WTC11 (cell line): ENCODE measurements at regions not wholly inside any gene's neighbourhood (a gene's known extent, or its start where the extent isn't known, plus 50 kb on each side); places are given as distances from the start of the nearest gene placed in this dataset.

Experiments
- ATAC-seq: fragments of 200-7000 bp; cut with Tn5 transposase; 2 replicates; pipeline ENCODE4 v1.10.0; 2021; ENCODE audit warnings: mild to moderate bottlenecking, moderate library complexity
- CTCF ChIA-PET: fragments of 300-600 bp; sonication (Branson Sonifier 250); formaldehyde crosslinking; loops from one replicate; lab custom pipeline; 2021; ENCODE audit warnings: antibody characterized with exemption; lab: Charles Lee
- POLR2A ChIA-PET: fragments of 350-600 bp; sonication (Branson Sonifier 250); formaldehyde crosslinking; loops from one replicate; lab custom pipeline; 2021; ENCODE audit warnings: antibody characterized with exemption; lab: Charles Lee
- DNase-seq: peaks from one replicate; pipeline ENCODE4 v3.0.0; 2021; ENCODE audit warnings: low spot score
- H3K27ac Mint-ChIP-seq: 2 replicates; pipeline ENCODE4 v1.8.0; 2021; ENCODE audit warnings: mixed read lengths
- H3K27me3 Mint-ChIP-seq: 2 replicates; pipeline ENCODE4 v1.8.0; 2021; ENCODE audit warnings: low read depth, mild to moderate bottlenecking, moderate library complexity, mixed read lengths
- H3K36me3 Mint-ChIP-seq: 2 replicates; pipeline ENCODE4 v1.8.0; 2021; ENCODE audit warnings: mixed read lengths
- H3K4me1 Mint-ChIP-seq: 2 replicates; pipeline ENCODE4 v1.8.0; 2022; ENCODE audit warnings: mixed read lengths
- H3K4me3 Mint-ChIP-seq: 2 replicates; pipeline ENCODE4 v1.8.0; 2021; ENCODE audit warnings: mild to moderate bottlenecking, moderate library complexity, mixed read lengths
- H3K9me3 Mint-ChIP-seq: 2 replicates; pipeline ENCODE4 v1.8.0; 2021; ENCODE audit warnings: mixed read lengths
- ATF3 ChIP-seq: sonication (generic); formaldehyde crosslinking; conservative IDR thresholded peaks from 2 replicates; pipeline ENCODE4 v1.8.1; 2022; ENCODE audit warnings: mild to moderate bottlenecking, missing genetic modification reagents
- CREB1 ChIP-seq: sonication (generic); formaldehyde crosslinking; IDR thresholded peaks from 2 replicates; pipeline ENCODE4 v1.8.0; 2023; ENCODE audit warnings: mild to moderate bottlenecking, missing genetic modification reagents
- CTCF ChIP-seq: fragments of 200-600 bp; IDR thresholded peaks from 2 replicates; pipeline ENCODE4 v1.8.0; 2022; ENCODE audit warnings: antibody characterized with exemption
- E2F5 ChIP-seq: sonication (generic); formaldehyde crosslinking; IDR thresholded peaks from 2 replicates; pipeline ENCODE4 v1.8.1; 2022; ENCODE audit warnings: mild to moderate bottlenecking, moderate library complexity, missing genetic modification reagents
- ELF4 ChIP-seq: sonication (generic); formaldehyde crosslinking; IDR thresholded peaks from 2 replicates; pipeline ENCODE4 v1.8.1; 2022; ENCODE audit warnings: low read depth, mild to moderate bottlenecking, moderate library complexity, missing genetic modification reagents
- FOXJ3 ChIP-seq: sonication (generic); formaldehyde crosslinking; IDR thresholded peaks from 2 replicates; pipeline ENCODE4 v1.9.0; 2021; ENCODE audit warnings: missing genetic modification reagents, mild to moderate bottlenecking, borderline replicate concordance
- GABPB1 ChIP-seq: sonication (generic); formaldehyde crosslinking; IDR thresholded peaks from 2 replicates; pipeline ENCODE4 v1.8.1; 2023; ENCODE audit warnings: mild to moderate bottlenecking, missing genetic modification reagents
- HMGXB4 ChIP-seq: sonication (generic); formaldehyde crosslinking; IDR thresholded peaks from 2 replicates; pipeline ENCODE4 v1.8.1; 2023; ENCODE audit warnings: mild to moderate bottlenecking, moderate library complexity, missing genetic modification reagents
- JUN ChIP-seq: sonication (generic); formaldehyde crosslinking; IDR thresholded peaks from 2 replicates; pipeline ENCODE4 v1.8.0; 2023; ENCODE audit warnings: mild to moderate bottlenecking, missing genetic modification reagents
- MLX ChIP-seq: sonication (generic); formaldehyde crosslinking; IDR thresholded peaks from 2 replicates; pipeline ENCODE4 v1.8.1; 2023; ENCODE audit warnings: mild to moderate bottlenecking, missing genetic modification reagents, moderate library complexity
- NFATC4 ChIP-seq: fragments of 250-450 bp; sonication (Bioruptor Pico); IDR thresholded peaks from 2 replicates; pipeline ENCODE4 v1.9.0; 2021; ENCODE audit warnings: mild to moderate bottlenecking
- NR1H2 ChIP-seq: sonication (generic); formaldehyde crosslinking; IDR thresholded peaks from 2 replicates; pipeline ENCODE4 v1.9.0; 2021; ENCODE audit warnings: mild to moderate bottlenecking, moderate library complexity, missing genetic modification reagents
- PREB ChIP-seq: sonication (generic); formaldehyde crosslinking; IDR thresholded peaks from 2 replicates; pipeline ENCODE4 v1.8.1; 2022; ENCODE audit warnings: mild to moderate bottlenecking, missing genetic modification reagents, moderate library complexity, borderline replicate concordance
- SOX15 ChIP-seq: fragments of 250-450 bp; sonication (Bioruptor Pico); IDR thresholded peaks from 2 replicates; pipeline ENCODE4 v1.9.0; 2021; ENCODE audit warnings: mild to moderate bottlenecking
- TCF7 ChIP-seq: sonication (generic); formaldehyde crosslinking; IDR thresholded peaks from 2 replicates; pipeline ENCODE4 v1.8.0; 2022; ENCODE audit warnings: mild to moderate bottlenecking, low read depth, missing genetic modification reagents, moderate library complexity
- TEAD1 ChIP-seq: sonication (generic); formaldehyde crosslinking; IDR thresholded peaks from 2 replicates; pipeline ENCODE4 v1.8.0; 2022; ENCODE audit warnings: mild to moderate bottlenecking, missing genetic modification reagents
- ZMAT4 ChIP-seq: fragments of 250-450 bp; sonication (Bioruptor Pico); IDR thresholded peaks from 2 replicates; pipeline ENCODE4 v1.9.0; 2021; ENCODE audit warnings: mild to moderate bottlenecking
- ZNF263 ChIP-seq: sonication (generic); formaldehyde crosslinking; IDR thresholded peaks from 2 replicates; pipeline ENCODE4 v1.8.1; 2022; ENCODE audit warnings: low read depth, mild to moderate bottlenecking, moderate library complexity, missing genetic modification reagents
- ZNF281 ChIP-seq: sonication (generic); formaldehyde crosslinking; IDR thresholded peaks from 2 replicates; pipeline ENCODE4 v1.8.0; 2023; ENCODE audit warnings: mild to moderate bottlenecking, missing genetic modification reagents
- ZNF317 ChIP-seq: sonication (generic); formaldehyde crosslinking; IDR thresholded peaks from 2 replicates; pipeline ENCODE4 v1.8.1; 2023; ENCODE audit warnings: low read depth, mild to moderate bottlenecking, moderate library complexity, missing genetic modification reagents, borderline replicate concordance
- ZNF416 ChIP-seq: fragments of 250-450 bp; sonication (Bioruptor Pico); IDR thresholded peaks from 2 replicates; pipeline ENCODE4 v1.9.0; 2021; ENCODE audit warnings: mild to moderate bottlenecking, inconsistent platforms

GRCh38 chr6:45781890-45782289, 233.8 kb downstream of the CLIC5 start:
- H3K9me3 Mint-ChIP-seq: no peaks in the 10 kb centered on the region
- DNase-seq (no peak), ATAC-seq (no peak)
- H3K27ac Mint-ChIP-seq: no peak overlapping the region
- ChIA-PET POLR2A (no interaction called here), CTCF (no interaction called here)
- H3K36me3 Mint-ChIP-seq: no peaks in the 10 kb centered on the region
- no peak overlapping the region for H3K4me3 Mint-ChIP-seq
- H3K27me3 Mint-ChIP-seq: no peaks in the 10 kb centered on the region
- TF ChIP-seq GABPB1 (CRISPR knock-in tag): no peak
- TF ChIP-seq TCF7: no peak
- TF ChIP-seq HMGXB4 (CRISPR knock-in tag): no peak
- no peak for TF ChIP-seq MLX
- no peak for TF ChIP-seq JUN (CRISPR knock-in tag)
- TF ChIP-seq NFATC4: no peak
- no peak for TF ChIP-seq TEAD1 (CRISPR knock-in tag)
- no peak for TF ChIP-seq ZNF263 (CRISPR knock-in tag)
- TF ChIP-seq, all 79 proteins: peak for 0
- peaks cover 4% of the 10 kb centered on the region; the same call in 1 of the 2 replicates for H3K4me1 Mint-ChIP-seq

GRCh38 chr6:45780523-45780922, 235.1 kb downstream of the CLIC5 start:
- Mint-ChIP-seq H3K27ac (no peak overlapping the region), H3K4me3 (no peak overlapping the region), H3K4me1 (peaks cover 4% of the 10 kb centered on the region; the same call in 1 of the 2 replicates), H3K36me3 (no peaks in the 10 kb centered on the region), H3K27me3 (no peaks in the 10 kb centered on the region), H3K9me3 (no peaks in the 10 kb centered on the region)
- ATAC-seq (peak; percentile 36; the same call in 1 of the 2 replicates), DNase-seq (no peak)
- ChIA-PET POLR2A (no interaction called here), CTCF (interaction anchor here (1.3 to 2.0 kb wide), 3 partner anchors 66 to 147 kb away, joined by 3 to 6 read pairs (median 3); no protein-coding TSS in a partner anchor)
- no peak for TF ChIP-seq ZMAT4
- TF ChIP-seq ELF4 (CRISPR knock-in tag): no peak
- no peak for TF ChIP-seq ZNF416 (CRISPR knock-in tag)
- no peak for TF ChIP-seq ZNF317
- no peak for TF ChIP-seq CREB1
- TF ChIP-seq ATF3 (CRISPR knock-in tag): no peak
- TF ChIP-seq FOXJ3: no peak
- no peak for TF ChIP-seq SOX15 (CRISPR knock-in tag)
- no peak for TF ChIP-seq JUN (CRISPR knock-in tag)
- TF ChIP-seq CTCF: no peak
- TF ChIP-seq, all 79 proteins: peak for 0

GRCh38 chr6:45775026-45775697, 240.5 kb downstream of the CLIC5 start:
- Mint-ChIP-seq H3K27ac (no peak overlapping the region), H3K4me3 (no peak overlapping the region), H3K36me3 (no peaks in the 10 kb centered on the region), H3K27me3 (no peaks in the 10 kb centered on the region), H3K9me3 (peaks cover 6% of the 10 kb centered on the region; the same call in 1 of the 2 replicates), H3K4me1 (peaks cover 5% of the 10 kb centered on the region; the same call in 1 of the 2 replicates)
- no peak for ATAC-seq
- DNase-seq: no peak
- ChIA-PET CTCF (no interaction called here), POLR2A (no interaction called here)
- TF ChIP-seq E2F5 (CRISPR knock-in tag) (no peak), ATF3 (CRISPR knock-in tag) (no peak), NR1H2 (no peak), PREB (no peak), ZNF281 (CRISPR knock-in tag) (no peak), CREB1 (no peak)
